IPS-15b (cell line): ENCODE measurements at regions not wholly inside any gene's neighbourhood (a gene's known extent, or its start where the extent isn't known, plus 50 kb on each side); places are given as distances from the start of the nearest gene placed in this dataset.

Source experiments
- H3K27me3 ChIP-seq: one replicate; pipeline ENCODE4 v1.6.1; 2013; ENCODE audit warnings: low read length; ENCODE audit not compliant: control insufficient read depth, insufficient read depth
- H3K36me3 ChIP-seq: one replicate; pipeline ENCODE4 v1.6.1; 2013; ENCODE audit warnings: low read length; ENCODE audit not compliant: control insufficient read depth, insufficient read depth
- H3K4me1 ChIP-seq: one replicate; pipeline ENCODE4 v1.6.1; 2013; ENCODE audit warnings: mild to moderate bottlenecking, low read length; ENCODE audit not compliant: control insufficient read depth, insufficient read depth
- H3K4me3 ChIP-seq: one replicate; pipeline ENCODE4 v1.5.1; 2013; ENCODE audit warnings: low read depth, low read length
- H3K9ac ChIP-seq: one replicate; pipeline ENCODE4 v1.6.1; 2013; ENCODE audit warnings: low read depth, mild to moderate bottlenecking, low read length
- H3K9me3 ChIP-seq: one replicate; pipeline ENCODE4 v1.6.1; 2013; ENCODE audit warnings: mild to moderate bottlenecking, low read length; ENCODE audit not compliant: control insufficient read depth, insufficient read depth

DNA sequence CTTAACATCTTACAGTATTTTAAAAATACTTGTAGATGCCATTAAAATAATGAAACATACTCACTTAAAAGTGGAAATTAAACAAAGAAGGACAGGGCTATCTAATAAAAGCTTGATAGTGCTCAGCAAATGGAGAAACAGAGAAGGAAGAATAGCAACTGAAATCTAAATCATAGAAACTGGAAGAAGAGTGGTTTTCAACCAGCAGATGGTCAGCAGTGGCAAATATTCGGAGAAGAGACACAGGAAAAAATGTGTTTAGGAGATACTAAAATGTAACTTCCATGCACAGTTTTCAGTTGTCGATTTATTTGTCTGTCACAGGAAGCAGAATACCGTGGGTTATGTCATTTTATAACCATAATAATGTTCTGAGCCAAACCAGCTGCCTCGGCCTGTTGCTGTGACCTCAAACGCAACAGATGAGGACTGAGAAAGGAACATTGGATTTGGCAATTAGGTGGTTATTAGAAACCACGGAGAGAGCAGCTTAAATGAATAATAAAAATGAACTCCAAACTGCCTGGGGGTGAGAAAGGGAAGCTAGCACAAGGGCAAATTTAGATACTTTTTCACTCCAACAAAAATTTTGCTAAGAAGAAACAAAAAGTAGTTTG is 246.6 kb upstream of the KCNMB2 start:
- Histone ChIP-seq H3K36me3 (peaks cover 3% of the 10 kb centered on the region), H3K4me1 (no peaks in the 10 kb centered on the region), H3K9ac (no peak overlapping the region), H3K4me3 (no peak overlapping the region), H3K9me3 (no peaks in the 10 kb centered on the region), H3K27me3 (no peaks in the 10 kb centered on the region)

DNA sequence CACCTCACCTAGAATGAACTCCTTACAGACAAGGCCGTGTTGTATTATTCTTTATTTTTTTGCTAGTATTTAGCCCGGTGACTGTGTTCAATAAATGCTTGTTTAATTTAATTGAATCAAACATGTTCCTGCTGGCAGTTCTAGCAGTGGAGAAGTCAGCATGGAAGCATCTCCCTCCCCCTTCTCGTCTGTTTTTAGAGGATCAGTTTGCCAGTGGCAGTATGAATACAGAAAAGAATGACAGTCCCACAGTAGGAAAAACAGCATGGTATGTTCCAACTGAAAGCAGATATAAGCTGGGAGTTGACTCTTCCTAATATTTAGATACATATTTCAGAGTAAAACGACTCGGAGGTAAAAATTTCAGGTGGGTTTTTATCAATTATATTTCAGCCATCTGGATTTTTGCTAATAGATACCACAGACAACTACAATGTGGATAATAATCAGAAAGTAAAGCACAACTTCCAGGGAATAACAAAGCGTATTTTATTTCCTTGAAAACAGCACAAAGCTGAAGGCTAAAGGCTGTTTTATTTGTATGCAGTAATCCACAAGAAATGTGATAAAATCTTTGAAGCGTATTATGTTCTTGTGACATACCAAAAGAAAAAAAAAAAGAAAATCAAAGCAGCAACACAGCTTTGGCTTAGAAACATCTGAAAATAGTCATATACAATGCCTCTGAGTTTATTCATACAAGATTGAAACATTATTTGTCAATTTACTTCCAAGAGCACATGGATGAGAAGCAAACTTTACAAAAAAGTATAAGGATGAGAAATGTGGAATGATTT is 244.5 kb upstream of the KCNMB2 start:
- no peaks in the 10 kb centered on the region for H3K9me3 ChIP-seq
- no peaks in the 10 kb centered on the region for H3K4me1 ChIP-seq
- no peak overlapping the region for H3K9ac ChIP-seq
- H3K27me3 ChIP-seq: no peaks in the 10 kb centered on the region
- no peak overlapping the region for H3K4me3 ChIP-seq
- no peaks in the 10 kb centered on the region for H3K36me3 ChIP-seq

DNA sequence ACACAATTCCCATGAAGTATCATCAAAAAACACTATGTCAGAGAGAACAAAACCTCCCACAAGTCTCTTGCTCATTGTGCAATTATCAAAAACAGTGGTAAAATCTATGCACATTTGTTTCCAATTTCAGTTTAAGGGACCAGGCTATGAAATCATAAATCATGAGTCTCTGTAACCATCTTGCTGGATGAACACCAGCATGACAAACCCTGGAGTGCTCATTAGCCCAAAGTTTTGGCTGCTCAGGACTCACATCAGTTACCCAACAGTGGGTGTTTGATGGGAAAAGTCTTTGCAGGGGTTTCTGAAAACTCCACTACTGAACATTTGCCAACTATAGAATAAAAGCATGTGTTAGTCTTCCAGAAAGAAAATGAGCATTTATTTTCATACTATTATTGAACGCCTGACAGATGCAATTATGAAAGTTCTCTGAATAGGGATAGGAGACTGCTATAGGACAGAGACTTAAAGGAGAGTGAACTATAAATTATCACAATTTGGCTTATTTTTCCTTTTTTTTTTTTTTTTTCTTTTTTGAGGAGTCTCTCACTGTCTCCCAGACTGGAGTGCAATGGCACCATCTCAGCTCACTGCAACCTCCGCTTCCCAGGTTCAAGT is 240.8 kb upstream of the KCNMB2 start:
- Histone ChIP-seq H3K9me3 (no peaks in the 10 kb centered on the region), H3K27me3 (no peaks in the 10 kb centered on the region), H3K9ac (no peak overlapping the region), H3K36me3 (no peaks in the 10 kb centered on the region), H3K4me1 (no peaks in the 10 kb centered on the region), H3K4me3 (no peak overlapping the region)

DNA sequence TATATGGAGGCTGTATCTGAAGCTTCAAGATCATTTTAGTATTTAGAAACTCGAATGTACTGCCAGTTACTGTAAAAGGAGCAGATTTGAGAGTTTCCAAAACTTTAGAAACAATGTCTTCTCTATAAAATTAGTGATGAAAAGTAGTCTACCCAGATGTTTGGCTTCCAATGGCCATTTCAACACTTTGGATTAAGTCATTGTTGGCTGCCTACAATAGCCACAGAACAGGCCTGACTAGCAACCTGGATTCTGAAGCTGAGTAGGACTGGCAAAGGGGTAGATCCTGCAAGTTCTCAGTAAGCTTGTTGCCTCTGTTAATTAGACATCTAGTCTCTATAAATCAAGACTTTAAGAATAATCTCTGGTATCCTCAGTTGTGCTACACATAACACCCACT is 239.0 kb upstream of the KCNMB2 start:
- Histone ChIP-seq H3K4me1 (no peaks in the 10 kb centered on the region), H3K36me3 (no peaks in the 10 kb centered on the region), H3K4me3 (no peak overlapping the region), H3K9ac (no peak overlapping the region), H3K27me3 (no peaks in the 10 kb centered on the region), H3K9me3 (no peaks in the 10 kb centered on the region)

DNA sequence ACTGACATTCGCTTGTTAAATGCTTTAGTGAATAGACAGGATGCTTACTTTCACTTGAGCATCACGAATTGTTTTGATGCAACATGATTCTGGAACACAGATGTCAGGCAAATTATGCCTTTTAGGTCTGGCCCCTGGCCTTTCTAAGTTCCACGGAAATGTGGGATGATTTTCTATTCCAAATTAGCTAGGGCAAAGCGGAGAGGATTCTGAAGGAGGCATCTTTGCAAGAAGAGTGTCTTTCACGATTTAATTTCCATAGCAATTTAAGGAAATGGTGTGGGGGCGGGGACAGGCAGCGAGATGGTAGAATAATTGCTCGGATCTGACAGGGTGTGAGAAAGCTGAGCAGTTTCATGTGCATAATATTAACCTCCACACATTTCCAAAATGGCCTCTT is 238.5 kb upstream of the KCNMB2 start:
- Histone ChIP-seq H3K9me3 (no peaks in the 10 kb centered on the region), H3K9ac (no peak overlapping the region), H3K4me3 (no peak overlapping the region), H3K27me3 (no peaks in the 10 kb centered on the region), H3K36me3 (no peaks in the 10 kb centered on the region), H3K4me1 (no peaks in the 10 kb centered on the region)

DNA sequence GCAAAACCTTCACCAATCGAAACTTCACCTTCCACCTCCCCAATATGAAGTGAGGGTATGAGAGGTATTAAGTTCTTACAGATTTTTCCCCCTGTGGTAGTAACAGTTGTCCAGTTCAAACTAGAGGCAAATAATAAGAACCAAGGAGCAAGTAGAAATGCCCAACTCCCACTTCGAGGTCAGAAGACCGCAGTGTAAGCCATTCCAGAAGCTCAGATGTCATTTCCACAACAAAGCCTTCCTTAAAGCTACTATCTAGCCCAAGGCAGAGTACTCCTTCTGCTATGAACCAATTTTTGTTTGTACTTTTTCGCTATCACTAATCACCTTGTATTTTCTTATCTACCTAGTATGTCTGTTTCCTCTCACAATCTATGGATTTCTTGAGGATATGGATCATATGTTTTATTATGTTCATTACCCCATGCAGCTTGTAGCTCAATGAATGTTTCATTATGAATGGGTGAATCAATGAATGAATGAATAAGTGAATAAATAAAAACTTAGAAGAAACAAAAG is 235.7 kb upstream of the KCNMB2 start:
- Histone ChIP-seq H3K27me3 (no peaks in the 10 kb centered on the region), H3K4me3 (no peak overlapping the region), H3K4me1 (no peaks in the 10 kb centered on the region), H3K36me3 (no peaks in the 10 kb centered on the region), H3K9ac (no peak overlapping the region), H3K9me3 (no peaks in the 10 kb centered on the region)

DNA sequence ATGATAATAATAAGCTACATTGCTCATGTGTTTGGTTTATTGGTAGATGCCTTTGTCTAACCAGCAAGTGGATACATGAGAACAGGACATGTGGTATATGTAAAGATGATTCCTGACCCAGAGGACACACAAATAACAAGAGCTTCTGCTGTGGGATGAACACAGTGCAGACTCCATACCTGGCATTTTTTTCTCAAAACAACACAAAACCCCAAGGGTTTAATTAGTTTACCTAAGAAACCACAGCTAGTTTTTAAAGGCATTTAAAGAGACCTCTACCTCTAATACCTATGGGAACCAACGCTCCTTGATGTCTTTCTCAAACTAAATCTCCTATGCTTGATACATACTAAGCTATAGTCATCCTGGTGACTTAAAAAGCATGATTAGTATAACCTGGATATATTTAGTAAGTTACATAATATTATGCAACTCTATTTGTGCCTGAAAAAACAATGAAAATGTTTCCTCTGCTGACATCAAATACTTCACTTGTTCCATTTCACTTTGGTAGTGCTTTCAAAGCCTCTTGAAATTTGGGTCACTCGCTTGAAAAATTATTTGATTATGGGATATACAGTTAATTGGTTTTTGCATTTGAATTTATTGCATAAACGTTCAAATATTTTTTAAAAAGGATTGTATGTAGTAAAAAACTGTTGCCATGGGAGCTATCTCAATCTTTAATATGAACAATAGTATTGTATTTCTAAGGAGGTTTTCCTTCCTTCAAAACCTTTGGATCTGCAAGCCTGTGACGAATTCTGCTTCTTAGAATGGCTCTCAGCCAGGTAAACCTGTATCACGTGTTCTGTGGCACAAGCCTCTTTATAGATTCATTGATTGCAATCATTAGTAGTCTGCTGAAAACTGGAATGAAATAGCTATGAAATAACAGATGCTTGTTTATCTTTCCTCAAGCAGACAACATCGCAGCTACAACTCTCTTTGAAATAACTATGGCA is 233.0 kb upstream of the KCNMB2 start:
- Histone ChIP-seq H3K9me3 (no peaks in the 10 kb centered on the region), H3K27me3 (no peaks in the 10 kb centered on the region), H3K9ac (no peak overlapping the region), H3K36me3 (no peaks in the 10 kb centered on the region), H3K4me3 (no peak overlapping the region), H3K4me1 (no peaks in the 10 kb centered on the region)

DNA sequence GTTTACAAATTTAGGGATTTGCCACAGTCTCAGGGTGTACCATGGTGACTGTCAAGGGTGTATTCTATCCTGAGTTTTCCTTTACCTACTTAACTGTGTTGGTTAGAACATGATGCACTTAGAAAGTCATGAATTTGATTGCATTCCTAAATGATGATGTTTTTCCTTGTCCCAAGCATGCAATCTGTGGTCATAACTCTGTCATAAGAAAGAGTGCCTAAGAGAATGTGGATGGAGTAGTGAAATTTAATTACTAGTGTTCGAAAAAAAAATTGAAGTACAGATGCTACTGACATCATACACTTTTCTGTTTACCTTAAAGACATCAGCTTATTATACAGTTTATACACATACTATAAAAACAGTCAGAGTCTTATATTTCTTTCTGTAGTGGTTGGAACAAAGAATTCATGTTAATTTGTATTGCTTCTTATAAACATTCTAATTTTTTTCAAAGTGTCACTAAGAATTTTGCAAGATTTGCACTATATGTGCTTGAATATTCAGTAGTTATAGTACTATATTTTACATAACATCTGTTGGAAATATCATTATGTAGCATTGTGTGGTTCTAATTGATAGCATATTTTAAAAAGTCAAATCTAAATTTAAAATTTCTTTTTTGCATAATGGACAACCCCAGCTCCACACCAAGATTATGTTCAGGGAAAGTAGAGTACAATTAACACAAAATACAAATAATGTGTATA is 231.3 kb upstream of the KCNMB2 start:
- no peaks in the 10 kb centered on the region for H3K27me3 ChIP-seq
- no peaks in the 10 kb centered on the region for H3K4me1 ChIP-seq
- no peak overlapping the region for H3K4me3 ChIP-seq
- no peak overlapping the region for H3K9ac ChIP-seq
- H3K9me3 ChIP-seq: no peaks in the 10 kb centered on the region
- H3K36me3 ChIP-seq: no peaks in the 10 kb centered on the region

DNA sequence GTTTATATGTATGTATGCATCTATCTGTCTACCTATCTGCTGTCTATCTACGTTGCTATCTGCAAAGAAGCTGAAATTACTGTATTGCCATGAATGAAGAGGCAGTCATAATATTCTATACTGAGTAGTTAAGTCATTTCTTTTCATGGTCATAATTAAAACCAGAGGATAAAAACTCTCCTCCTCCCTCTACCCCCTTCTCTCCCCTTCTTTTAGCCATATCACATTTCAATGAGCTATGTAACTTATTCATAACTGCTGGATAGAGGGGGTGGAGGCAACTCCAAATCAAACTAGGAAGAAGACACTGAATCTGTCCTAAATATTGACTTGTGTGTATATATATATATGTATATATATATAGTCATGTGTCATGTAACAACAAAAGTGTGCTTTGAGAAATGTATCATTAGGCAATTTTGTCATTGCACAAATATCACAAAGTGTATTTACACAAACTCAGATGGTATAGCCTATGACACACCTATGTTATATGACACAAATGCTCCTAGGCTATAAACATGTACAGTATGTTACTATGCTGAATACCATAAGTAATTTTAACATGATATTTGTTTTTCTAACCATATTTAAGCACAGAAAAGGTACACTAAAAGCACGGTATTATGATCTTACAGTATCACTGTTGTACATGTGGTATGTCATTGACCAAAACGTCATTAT is 229.7 kb upstream of the KCNMB2 start:
- Histone ChIP-seq H3K4me3 (no peak overlapping the region), H3K27me3 (no peaks in the 10 kb centered on the region), H3K4me1 (no peaks in the 10 kb centered on the region), H3K9ac (no peak overlapping the region), H3K36me3 (no peaks in the 10 kb centered on the region), H3K9me3 (no peaks in the 10 kb centered on the region)

DNA sequence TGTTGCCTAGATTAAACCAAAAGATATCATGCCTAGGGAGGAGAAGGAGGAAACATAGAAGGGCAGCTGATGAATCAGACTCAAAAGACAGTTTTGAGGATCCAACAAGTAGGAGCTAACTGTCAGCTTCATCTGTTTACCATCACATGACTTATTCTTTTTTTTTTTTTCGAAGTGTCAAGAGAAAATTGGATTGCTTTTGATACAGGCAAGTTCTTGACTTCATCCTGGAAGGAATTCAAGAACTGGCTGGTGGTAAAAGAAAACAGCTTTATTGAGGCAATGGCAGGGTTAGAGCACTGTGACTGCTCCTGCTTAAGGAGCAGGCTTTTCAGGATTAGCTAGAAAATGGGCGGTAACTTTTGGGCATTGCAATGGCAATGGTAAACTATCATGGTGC is 227.5 kb upstream of the KCNMB2 start:
- Histone ChIP-seq H3K4me3 (no peak overlapping the region), H3K36me3 (no peaks in the 10 kb centered on the region), H3K27me3 (no peaks in the 10 kb centered on the region), H3K9me3 (no peaks in the 10 kb centered on the region), H3K4me1 (no peaks in the 10 kb centered on the region), H3K9ac (no peak overlapping the region)
